ENCODE measurements at regions not wholly inside any gene's neighbourhood (a gene's known extent, or its start where the extent isn't known, plus 50 kb on each side); places are given as distances from the start of the nearest gene placed in this dataset.

DNA sequence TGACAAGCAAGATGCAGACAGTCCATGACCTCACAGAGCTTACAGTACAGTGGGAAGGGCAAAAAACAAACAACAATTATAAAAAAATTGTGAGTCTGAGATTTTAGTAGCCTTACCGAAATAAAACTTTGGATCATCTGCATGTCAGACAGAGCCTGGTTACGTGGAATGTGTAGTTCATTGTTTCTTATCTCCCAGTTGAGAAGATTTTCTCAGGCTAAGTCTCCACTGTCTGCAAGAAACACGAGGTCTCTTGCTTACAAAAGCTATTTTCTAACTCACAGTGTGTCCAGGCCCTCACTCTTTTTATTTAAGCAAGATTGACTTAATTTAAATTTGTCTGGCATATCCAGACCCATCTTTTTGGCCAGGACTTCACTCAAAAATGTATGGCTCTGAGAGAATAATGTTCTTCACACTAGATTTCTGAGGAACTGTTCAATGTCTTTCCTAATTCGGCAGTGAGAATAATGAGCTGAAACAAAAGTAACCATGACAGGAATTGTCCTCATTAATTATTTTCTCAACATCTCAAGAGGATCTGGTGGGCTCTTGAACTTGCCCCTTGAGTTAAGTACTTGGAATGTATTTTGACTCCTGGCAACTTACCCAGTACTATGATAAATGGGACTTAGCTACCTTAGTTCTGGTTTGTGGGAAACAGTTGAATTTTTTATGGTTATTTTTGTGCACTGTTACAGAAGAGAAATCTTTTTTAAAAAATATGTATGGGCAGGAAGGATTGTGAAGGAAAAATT, 265.1 kb upstream of the COL8A1 start:
- no peak for TF ChIP-seq TCF12 (IDR thresholded peaks at IDR 0.05; ENCODE audit: low read depth)
- TF ChIP-seq EP300 (IDR thresholded peaks at IDR 0.05; ENCODE audit: borderline replicate concordance): no peak
- TF ChIP-seq TEAD4 (IDR thresholded peaks at IDR 0.05): no peak
- TF ChIP-seq, protein P1, sequence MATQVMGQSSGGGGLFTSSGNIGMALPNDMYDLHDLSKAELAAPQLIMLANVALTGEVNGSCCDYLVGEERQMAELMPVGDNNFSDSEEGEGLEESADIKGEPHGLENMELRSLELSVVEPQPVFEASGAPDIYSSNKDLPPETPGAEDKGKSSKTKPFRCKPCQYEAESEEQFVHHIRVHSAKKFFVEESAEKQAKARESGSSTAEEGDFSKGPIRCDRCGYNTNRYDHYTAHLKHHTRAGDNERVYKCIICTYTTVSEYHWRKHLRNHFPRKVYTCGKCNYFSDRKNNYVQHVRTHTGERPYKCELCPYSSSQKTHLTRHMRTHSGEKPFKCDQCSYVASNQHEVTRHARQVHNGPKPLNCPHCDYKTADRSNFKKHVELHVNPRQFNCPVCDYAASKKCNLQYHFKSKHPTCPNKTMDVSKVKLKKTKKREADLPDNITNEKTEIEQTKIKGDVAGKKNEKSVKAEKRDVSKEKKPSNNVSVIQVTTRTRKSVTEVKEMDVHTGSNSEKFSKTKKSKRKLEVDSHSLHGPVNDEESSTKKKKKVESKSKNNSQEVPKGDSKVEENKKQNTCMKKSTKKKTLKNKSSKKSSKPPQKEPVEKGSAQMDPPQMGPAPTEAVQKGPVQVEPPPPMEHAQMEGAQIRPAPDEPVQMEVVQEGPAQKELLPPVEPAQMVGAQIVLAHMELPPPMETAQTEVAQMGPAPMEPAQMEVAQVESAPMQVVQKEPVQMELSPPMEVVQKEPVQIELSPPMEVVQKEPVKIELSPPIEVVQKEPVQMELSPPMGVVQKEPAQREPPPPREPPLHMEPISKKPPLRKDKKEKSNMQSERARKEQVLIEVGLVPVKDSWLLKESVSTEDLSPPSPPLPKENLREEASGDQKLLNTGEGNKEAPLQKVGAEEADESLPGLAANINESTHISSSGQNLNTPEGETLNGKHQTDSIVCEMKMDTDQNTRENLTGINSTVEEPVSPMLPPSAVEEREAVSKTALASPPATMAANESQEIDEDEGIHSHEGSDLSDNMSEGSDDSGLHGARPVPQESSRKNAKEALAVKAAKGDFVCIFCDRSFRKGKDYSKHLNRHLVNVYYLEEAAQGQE (IDR thresholded peaks at IDR 0.05; ENCODE audit: low read depth): no peak
- no peak for TF ChIP-seq NFIC (IDR thresholded peaks at IDR 0.05)
- no peak for TF ChIP-seq TAF1 (IDR thresholded peaks at IDR 0.05; ENCODE audit: low read depth)
- no peak for TF ChIP-seq CREB1 (IDR thresholded peaks at IDR 0.05; ENCODE audit: low read depth)
- no peak for TF ChIP-seq FOXM1 (IDR thresholded peaks at IDR 0.05; ENCODE audit: borderline replicate concordance, low read depth)
- no peak for TF ChIP-seq CEBPB (IDR thresholded peaks at IDR 0.05)
- no peak for TF ChIP-seq ZBTB7A (IDR thresholded peaks at IDR 0.05; ENCODE audit: low read depth)

DNA sequence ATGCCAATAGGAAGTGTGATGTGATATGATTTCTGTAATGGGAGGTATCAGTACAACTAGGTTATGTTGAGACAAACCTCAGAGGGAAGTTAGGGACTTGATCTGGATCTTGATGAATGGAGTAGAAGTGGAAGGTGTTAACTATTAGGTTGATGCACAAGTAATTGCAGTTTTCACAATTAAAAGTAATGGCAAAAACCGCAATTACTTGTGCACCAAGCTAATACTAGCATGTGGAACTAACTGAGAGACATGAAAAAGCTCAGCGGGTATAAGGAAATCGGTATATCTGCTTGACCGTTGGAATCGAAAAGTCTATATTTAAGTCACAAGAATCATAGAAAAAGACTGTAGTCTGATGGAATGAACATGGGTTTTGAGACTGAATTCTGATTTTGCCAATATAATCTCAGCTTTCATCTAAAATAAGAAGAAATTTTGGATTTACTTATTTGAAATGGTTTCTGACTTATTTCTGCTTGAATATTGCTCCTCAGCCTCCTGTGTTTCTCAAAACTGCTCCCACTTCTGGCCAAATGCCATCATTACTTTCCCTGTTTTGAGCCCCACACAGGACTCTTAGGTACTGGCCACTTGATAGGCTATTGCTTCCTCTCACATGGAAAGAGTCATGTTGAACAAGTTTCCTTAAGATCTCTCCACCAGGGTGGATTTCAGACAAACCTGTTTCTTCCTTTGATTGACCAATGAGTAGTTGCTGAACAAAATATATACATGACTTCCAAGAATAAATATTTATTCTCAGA, 271.5 kb upstream of the COL8A1 start:
- TF ChIP-seq CEBPB (IDR thresholded peaks at IDR 0.05): no peak

DNA sequence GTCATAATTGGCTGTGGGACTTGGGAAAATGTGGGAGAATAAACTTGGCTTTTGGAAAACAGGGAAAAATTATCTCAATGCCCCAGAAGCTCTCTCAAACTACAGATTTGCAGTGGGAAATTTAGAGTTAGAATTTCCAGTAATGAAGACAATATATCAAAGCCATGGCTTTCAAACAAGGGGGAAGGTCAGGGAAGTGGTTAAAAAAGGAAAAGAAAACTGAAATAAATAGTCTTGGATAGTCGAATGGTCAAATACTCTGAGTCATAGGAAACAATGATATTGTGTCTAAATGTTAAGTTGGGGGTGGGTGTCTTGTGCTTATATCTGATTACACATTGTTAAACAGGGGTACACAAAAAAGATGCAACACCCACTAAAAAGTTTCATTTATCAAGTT, 272.4 kb upstream of the COL8A1 start:
- TF ChIP-seq TEAD4 (IDR thresholded peaks at IDR 0.05) (no peak), TCF12 (IDR thresholded peaks at IDR 0.05; ENCODE audit: low read depth) (no peak), TAF1 (IDR thresholded peaks at IDR 0.05; ENCODE audit: low read depth) (no peak), CREB1 (IDR thresholded peaks at IDR 0.05; ENCODE audit: low read depth) (no peak), FOXM1 (IDR thresholded peaks at IDR 0.05; ENCODE audit: borderline replicate concordance, low read depth) (no peak), YY1 (IDR thresholded peaks at IDR 0.05; ENCODE audit: low read depth) (no peak), EGR1 (IDR thresholded peaks at IDR 0.05) (no peak), EP300 (IDR thresholded peaks at IDR 0.05; ENCODE audit: borderline replicate concordance) (no peak), ZBTB7A (IDR thresholded peaks at IDR 0.05; ENCODE audit: low read depth) (no peak), RAD21 (IDR thresholded peaks at IDR 0.05; ENCODE audit: low read depth) (no peak), NFIC (IDR thresholded peaks at IDR 0.05) (no peak), CEBPB (IDR thresholded peaks at IDR 0.05) (no peak)
- TF ChIP-seq, protein P2, sequence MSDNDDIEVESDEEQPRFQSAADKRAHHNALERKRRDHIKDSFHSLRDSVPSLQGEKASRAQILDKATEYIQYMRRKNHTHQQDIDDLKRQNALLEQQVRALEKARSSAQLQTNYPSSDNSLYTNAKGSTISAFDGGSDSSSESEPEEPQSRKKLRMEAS (IDR thresholded peaks at IDR 0.05): no peak
- TF ChIP-seq, protein P3, sequence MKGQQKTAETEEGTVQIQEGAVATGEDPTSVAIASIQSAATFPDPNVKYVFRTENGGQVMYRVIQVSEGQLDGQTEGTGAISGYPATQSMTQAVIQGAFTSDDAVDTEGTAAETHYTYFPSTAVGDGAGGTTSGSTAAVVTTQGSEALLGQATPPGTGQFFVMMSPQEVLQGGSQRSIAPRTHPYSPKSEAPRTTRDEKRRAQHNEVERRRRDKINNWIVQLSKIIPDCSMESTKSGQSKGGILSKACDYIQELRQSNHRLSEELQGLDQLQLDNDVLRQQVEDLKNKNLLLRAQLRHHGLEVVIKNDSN (IDR thresholded peaks at IDR 0.05): no peak
- TF ChIP-seq, protein P1 (IDR thresholded peaks at IDR 0.05; ENCODE audit: low read depth): no peak

DNA sequence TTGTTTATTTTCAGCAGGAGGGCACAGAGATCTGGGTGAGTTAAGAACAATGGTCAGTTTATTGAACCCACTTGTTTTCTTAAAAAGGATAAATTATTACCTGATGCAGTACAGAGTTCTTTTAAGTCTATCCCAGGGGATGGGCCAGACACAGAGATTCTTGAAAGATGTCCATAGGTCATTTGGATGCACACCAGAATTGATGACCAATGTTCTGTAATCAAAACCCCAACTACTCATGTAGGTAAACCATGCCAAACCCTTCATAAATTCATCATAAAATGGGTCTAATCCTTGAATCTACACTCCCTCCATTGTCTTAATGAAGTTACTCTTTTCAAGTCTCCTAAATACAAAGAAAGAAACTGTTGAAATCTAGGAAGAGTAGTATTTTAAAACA, 273.0 kb upstream of the COL8A1 start:
- TF ChIP-seq, protein P2 (IDR thresholded peaks at IDR 0.05): no peak
- no peak for TF ChIP-seq EP300 (IDR thresholded peaks at IDR 0.05; ENCODE audit: borderline replicate concordance)
- no peak for TF ChIP-seq YY1 (IDR thresholded peaks at IDR 0.05; ENCODE audit: low read depth)
- TF ChIP-seq ZBTB7A (IDR thresholded peaks at IDR 0.05; ENCODE audit: low read depth): no peak
- TF ChIP-seq FOXM1 (IDR thresholded peaks at IDR 0.05; ENCODE audit: borderline replicate concordance, low read depth): no peak
- no peak for TF ChIP-seq NFIC (IDR thresholded peaks at IDR 0.05)
- TF ChIP-seq, protein P3 (IDR thresholded peaks at IDR 0.05): no peak
- TF ChIP-seq CREB1 (IDR thresholded peaks at IDR 0.05; ENCODE audit: low read depth): no peak
- no peak for TF ChIP-seq RAD21 (IDR thresholded peaks at IDR 0.05; ENCODE audit: low read depth)
- no peak for TF ChIP-seq TCF12 (IDR thresholded peaks at IDR 0.05; ENCODE audit: low read depth)
- TF ChIP-seq CEBPB (IDR thresholded peaks at IDR 0.05): no peak

DNA sequence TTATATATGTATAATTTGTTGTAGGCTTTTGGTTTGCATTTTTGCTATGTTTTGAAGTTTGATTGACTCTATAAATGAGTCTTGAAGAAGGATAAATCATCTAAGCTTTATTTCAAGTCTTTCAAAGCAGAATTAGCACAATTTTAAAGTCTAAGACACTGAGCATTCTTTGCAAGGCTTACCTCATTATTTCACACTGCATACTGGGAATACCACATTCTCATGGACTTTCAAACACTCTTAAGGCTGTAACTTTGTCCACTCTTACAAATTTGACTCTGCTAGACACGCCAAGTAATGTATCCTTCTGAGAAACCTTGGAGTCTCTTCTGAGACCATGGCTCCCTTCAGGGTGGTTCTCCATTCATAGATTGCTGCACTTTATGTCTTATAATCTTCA, 281.3 kb upstream of the COL8A1 start:
- TF ChIP-seq TCF12 (IDR thresholded peaks at IDR 0.05; ENCODE audit: low read depth): no peak

DNA sequence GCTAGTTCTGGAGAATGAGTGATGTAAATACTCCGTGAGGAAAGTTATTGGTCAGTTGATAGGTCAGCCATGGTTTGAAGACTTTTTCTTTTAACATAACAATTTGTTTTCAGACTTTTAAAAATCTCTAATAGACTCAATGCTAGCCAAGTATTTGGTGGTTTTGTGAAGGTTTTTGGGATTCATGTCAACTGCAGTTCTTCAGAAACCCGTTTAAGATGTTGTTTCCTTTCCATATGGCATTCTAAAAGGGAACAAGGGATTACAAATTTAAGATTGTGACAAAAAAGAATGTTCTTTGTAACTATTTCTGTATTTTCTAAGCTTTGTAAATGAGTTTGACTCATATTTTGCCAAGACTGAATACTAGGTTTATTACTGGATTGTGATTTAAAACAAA, 281.7 kb upstream of the COL8A1 start:
- no peak for TF ChIP-seq FOXM1 (IDR thresholded peaks at IDR 0.05; ENCODE audit: borderline replicate concordance, low read depth)

Data from Ishikawa (cell line).